Nephron progenitor cell (in vitro differentiated cells): ENCODE measurements at regions not wholly inside any gene's neighbourhood (a gene's known extent, or its start where the extent isn't known, plus 50 kb on each side); places are given as distances from the start of the nearest gene placed in this dataset.
"Not testable (repeated sequence)": the region's sequence is repeated elsewhere in the genome, so short reads cannot be mapped to it uniquely, and the experiment has no call there.

Source experiments
- DNase-seq: peaks from one replicate; pipeline ENCODE4 v3.0.0; 2021
- H3K27ac Mint-ChIP-seq: 2 replicates; pipeline ENCODE4 v1.8.0; 2021; ENCODE audit warnings: mild to moderate bottlenecking, moderate library complexity, mixed read lengths
- H3K27me3 Mint-ChIP-seq: 2 replicates; pipeline ENCODE4 v1.8.0; 2021; ENCODE audit warnings: mild to moderate bottlenecking, low read depth, mixed read lengths; ENCODE audit not compliant: poor library complexity
- H3K36me3 Mint-ChIP-seq: 2 replicates; pipeline ENCODE4 v1.8.0; 2021; ENCODE audit warnings: low read depth, mixed read lengths
- H3K4me1 Mint-ChIP-seq: 2 replicates; pipeline ENCODE4 v1.8.0; 2021; ENCODE audit warnings: mixed read lengths
- H3K4me3 Mint-ChIP-seq: 2 replicates; pipeline ENCODE4 v1.8.0; 2021; ENCODE audit warnings: mild to moderate bottlenecking, moderate library complexity, mixed read lengths
- H3K9me3 Mint-ChIP-seq: 2 replicates; pipeline ENCODE4 v1.8.0; 2021; ENCODE audit warnings: mild to moderate bottlenecking, moderate library complexity, mixed read lengths
- CTCF ChIP-seq: fragments of 200-600 bp; sonication (generic); IDR thresholded peaks from 2 replicates; pipeline ENCODE4 v1.5.0; 2021; ENCODE audit warnings: antibody characterized with exemption

- not testable (repeated sequence) for DNase-seq, H3K4me3 Mint-ChIP-seq, H3K4me1 Mint-ChIP-seq, H3K27ac Mint-ChIP-seq, H3K27me3 Mint-ChIP-seq
- peaks cover 11% of the 10 kb centered on the region for H3K36me3 Mint-ChIP-seq
- peaks cover 52% of the 10 kb centered on the region for H3K9me3 Mint-ChIP-seq
These were observed 53.1 kb upstream of the TMEM252 start for GRCh38 chr9:68593760-68594159.

- Mint-ChIP-seq H3K36me3 (peaks cover 9% of the 10 kb centered on the region), H3K9me3 (peaks cover 30% of the 10 kb centered on the region), H3K27ac (no peak overlapping the region), H3K4me3 (no peak overlapping the region), H3K4me1 (no peaks in the 10 kb centered on the region), H3K27me3 (no peaks in the 10 kb centered on the region)
- DNase-seq, result no peak
- TF ChIP-seq CTCF, result no peak
These were observed 55.2 kb upstream of the TMEM252 start for GRCh38 chr9:68595868-68596267.

- Mint-ChIP-seq H3K36me3 (peaks cover 7% of the 10 kb centered on the region), H3K4me3 (no peak overlapping the region), H3K27ac (no peak overlapping the region), H3K9me3 (peaks cover 19% of the 10 kb centered on the region), H3K27me3 (no peaks in the 10 kb centered on the region), H3K4me1 (no peaks in the 10 kb centered on the region)
- no peak for TF ChIP-seq CTCF
- no peak for DNase-seq
These were observed 56.8 kb upstream of the TMEM252 start for GRCh38 chr9:68597362-68597997.

GRCh38 chr9:68599826-68600225, 59.1 kb upstream of the TMEM252 start:
- peaks cover 7% of the 10 kb centered on the region for H3K36me3 Mint-ChIP-seq
- H3K27ac Mint-ChIP-seq, result no peak overlapping the region

GRCh38 chr9:68601081-68601480, 60.4 kb upstream of the TMEM252 start:
- Mint-ChIP-seq H3K27ac (no peak overlapping the region), H3K27me3 (peaks cover 4% of the 10 kb centered on the region), H3K9me3 (no peaks in the 10 kb centered on the region), H3K4me1 (no peaks in the 10 kb centered on the region), H3K4me3 (no peak overlapping the region), H3K36me3 (no peaks in the 10 kb centered on the region)
- no peak for DNase-seq
- no peak for TF ChIP-seq CTCF

More at GRCh38 chr9:68599826-68600225, 59.1 kb upstream of the TMEM252 start:
- H3K4me1 Mint-ChIP-seq, result no peaks in the 10 kb centered on the region
- H3K27me3 Mint-ChIP-seq, result peaks cover 4% of the 10 kb centered on the region
- no peak overlapping the region for H3K4me3 Mint-ChIP-seq
- no peak for TF ChIP-seq CTCF
- H3K9me3 Mint-ChIP-seq, result peaks cover 7% of the 10 kb centered on the region
- no peak for DNase-seq

GRCh38 chr9:68603371-68603770, 62.7 kb upstream of the TMEM252 start:
- Mint-ChIP-seq H3K36me3 (no peaks in the 10 kb centered on the region), H3K27ac (no peak overlapping the region), H3K4me3 (no peak overlapping the region), H3K27me3 (peaks cover 7% of the 10 kb centered on the region), H3K9me3 (no peaks in the 10 kb centered on the region), H3K4me1 (no peaks in the 10 kb centered on the region)
- no peak for TF ChIP-seq CTCF
- DNase-seq, result no peak
